ENCODE measurements at regions not wholly inside any gene's neighbourhood (a gene's known extent, or its start where the extent isn't known, plus 50 kb on each side); places are given as distances from the start of the nearest gene placed in this dataset.

- no peak overlapping the region for H3K4me3 ChIP-seq (ENCODE audit: low read depth, low read length)
- TF ChIP-seq CTCF (IDR thresholded peaks at IDR 0.05; ENCODE audit: borderline replicate concordance, insufficient read depth, low read depth, low read length): no peak
These were observed 172.4 kb downstream of the PSMG1 start for GRCh38 chr21:39010629-39011404.

GRCh38 chr21:39009587-39010225 lies 173.5 kb downstream of the PSMG1 start:
- no peak for TF ChIP-seq CTCF (IDR thresholded peaks at IDR 0.05; ENCODE audit: borderline replicate concordance, insufficient read depth, low read depth, low read length)

GRCh38 chr21:39007985-39008384 lies 175.3 kb downstream of the PSMG1 start:
- no peak for TF ChIP-seq CTCF (IDR thresholded peaks at IDR 0.05; ENCODE audit: borderline replicate concordance, insufficient read depth, low read depth, low read length)
- H3K4me3 ChIP-seq (ENCODE audit: low read depth, low read length): no peak overlapping the region

More at GRCh38 chr21:39009587-39010225, 173.5 kb downstream of the PSMG1 start:
- no peak overlapping the region for H3K4me3 ChIP-seq (ENCODE audit: low read depth, low read length)

GRCh38 chr21:39007532-39007931 lies 175.7 kb downstream of the PSMG1 start:
- no peak for TF ChIP-seq CTCF (IDR thresholded peaks at IDR 0.05; ENCODE audit: borderline replicate concordance, insufficient read depth, low read depth, low read length)
- no peak overlapping the region for H3K4me3 ChIP-seq (ENCODE audit: low read depth, low read length)

DNA sequence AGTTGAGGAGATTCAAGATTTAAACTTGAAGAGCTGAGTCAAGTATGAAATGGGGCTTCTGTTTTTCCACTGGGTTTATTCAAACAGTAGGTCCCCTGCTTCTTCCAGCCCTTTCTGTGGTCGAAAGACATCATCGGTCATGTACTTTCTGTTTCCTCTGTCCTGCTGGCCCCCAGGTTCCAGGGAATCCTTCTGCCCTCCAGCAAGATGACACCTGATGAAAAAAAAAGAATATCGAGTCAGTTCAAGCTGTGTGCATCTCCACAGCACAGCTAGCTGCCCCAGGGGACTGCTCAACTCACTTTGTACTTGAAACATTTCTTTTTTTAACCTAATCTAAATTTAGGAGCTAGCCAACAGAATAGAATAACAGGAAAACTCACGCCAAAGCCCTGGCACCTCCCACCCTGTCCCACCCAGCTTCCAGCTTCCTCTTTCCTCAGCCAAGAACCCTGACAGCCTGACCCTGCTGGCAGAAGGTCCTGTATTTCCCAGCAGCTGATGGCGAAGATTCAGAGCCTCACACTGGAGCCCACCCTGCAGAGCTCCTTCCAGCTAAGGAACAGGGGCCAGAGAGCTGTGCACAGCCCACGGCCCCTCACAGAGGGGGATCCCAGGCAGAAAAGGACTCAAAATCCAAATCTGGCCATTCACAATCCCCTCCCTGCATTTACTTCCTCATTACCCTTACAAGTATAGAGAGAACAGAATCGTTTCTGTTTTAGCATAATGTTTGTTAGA lies 176.5 kb downstream of the PSMG1 start:
- TF ChIP-seq CTCF (IDR thresholded peaks at IDR 0.05; ENCODE audit: borderline replicate concordance, insufficient read depth, low read depth, low read length): no peak
- no peak overlapping the region for H3K4me3 ChIP-seq (ENCODE audit: low read depth, low read length)

GRCh38 chr21:39005502-39005787 lies 177.8 kb downstream of the PSMG1 start:
- no peak overlapping the region for H3K4me3 ChIP-seq (ENCODE audit: low read depth, low read length)
- no peak for TF ChIP-seq CTCF (IDR thresholded peaks at IDR 0.05; ENCODE audit: borderline replicate concordance, insufficient read depth, low read depth, low read length)

Data from GM12875 (cell line).